Heart left ventricle (tissue), 13 donors: ENCODE measurements at regions not wholly inside any gene's neighbourhood (a gene's known extent, or its start where the extent isn't known, plus 50 kb on each side); places are given as distances from the start of the nearest gene placed in this dataset.

Experiments used
- POLR2A ChIP-seq, 2 donors: fragments of 450-650 bp; IDR thresholded peaks; one replicate each; pipeline ENCODE4 v1.6.1; 2017; ENCODE audit warnings: antibody characterized with exemption in 2 of 2, mild to moderate bottlenecking in 2 of 2, moderate library complexity in 2 of 2
- TF ChIP-seq, protein P1 (sequence below), 12 donors: fragments of 200-600 bp; sonication (generic) in 4 of 12; IDR thresholded peaks; one replicate each; pipeline versions ENCODE4 v1.5.0 to v1.8.0; 2018 to 2022; ENCODE audit warnings: antibody characterized with exemption in 12 of 12, mild to moderate bottlenecking in 5 of 12
- donor health status: ischemic (EF 13 %, LVEDD 7.1; RV severe dilation, severe dysfunction).
- donor health status: DM: no; HTN: yes; CAD: no.
- donor health status: DM: no; HTN: no; CAD: no.
- donor health status: ischemic (EF 25% LVEDD 6.9; RV normal size, moderate dysfunction).
- donor health status: ischemic (EF 25% LVEDD 5.7; RV mildly dilated, moderate dysfunction).
- donor health status: ischemic (EF 35%, LVEDD 5.7; RV mildly dilated, moderate dysfunction).
- donor health status: nonischemic (EF 11% LVEDD 7.7; RV severe dilation, severe dysfunction).
- donor health status: DM: yes; HTN: yes; CAD: no.
- donor health status: PGD.
- donor health status: ischemic (EF 29% LVEDD 5.4; RV normal size, mild dysfunction).
- donor health status: nonischemic (EF 23%, LVEDD 6.1; RV moderate dilation, normal function).

DNA sequence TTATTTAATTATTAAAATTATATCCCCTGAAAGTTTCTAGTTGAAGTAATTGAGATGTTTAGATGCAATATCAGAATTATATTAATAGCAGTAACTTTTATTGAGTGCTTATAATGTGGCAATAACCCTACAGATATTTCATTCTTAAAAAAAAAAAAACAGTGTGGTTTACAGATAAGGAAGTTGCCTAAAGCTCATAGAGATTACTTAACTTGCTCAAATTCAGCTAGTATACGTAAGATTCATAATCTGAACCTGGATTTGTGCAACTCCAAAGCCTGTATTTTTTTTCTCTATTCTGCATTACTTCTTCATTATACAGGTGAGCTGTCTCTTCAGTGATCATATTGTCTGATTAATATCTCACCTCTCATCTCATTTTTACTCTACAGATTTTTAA is 156.0 kb upstream of the PTBP2 start:
- TF ChIP-seq, protein P1, sequence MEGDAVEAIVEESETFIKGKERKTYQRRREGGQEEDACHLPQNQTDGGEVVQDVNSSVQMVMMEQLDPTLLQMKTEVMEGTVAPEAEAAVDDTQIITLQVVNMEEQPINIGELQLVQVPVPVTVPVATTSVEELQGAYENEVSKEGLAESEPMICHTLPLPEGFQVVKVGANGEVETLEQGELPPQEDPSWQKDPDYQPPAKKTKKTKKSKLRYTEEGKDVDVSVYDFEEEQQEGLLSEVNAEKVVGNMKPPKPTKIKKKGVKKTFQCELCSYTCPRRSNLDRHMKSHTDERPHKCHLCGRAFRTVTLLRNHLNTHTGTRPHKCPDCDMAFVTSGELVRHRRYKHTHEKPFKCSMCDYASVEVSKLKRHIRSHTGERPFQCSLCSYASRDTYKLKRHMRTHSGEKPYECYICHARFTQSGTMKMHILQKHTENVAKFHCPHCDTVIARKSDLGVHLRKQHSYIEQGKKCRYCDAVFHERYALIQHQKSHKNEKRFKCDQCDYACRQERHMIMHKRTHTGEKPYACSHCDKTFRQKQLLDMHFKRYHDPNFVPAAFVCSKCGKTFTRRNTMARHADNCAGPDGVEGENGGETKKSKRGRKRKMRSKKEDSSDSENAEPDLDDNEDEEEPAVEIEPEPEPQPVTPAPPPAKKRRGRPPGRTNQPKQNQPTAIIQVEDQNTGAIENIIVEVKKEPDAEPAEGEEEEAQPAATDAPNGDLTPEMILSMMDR (IDR thresholded peaks at IDR 0.05), result no peak
- TF ChIP-seq POLR2A (IDR thresholded peaks at IDR 0.05), result no peak
